ENCODE measurements at regions not wholly inside any gene's neighbourhood (a gene's known extent, or its start where the extent isn't known, plus 50 kb on each side); places are given as distances from the start of the nearest gene placed in this dataset.

- H3K27me3 ChIP-seq: no peaks in the 10 kb centered on the region
- no peak overlapping the region for H3K27ac ChIP-seq
- TF ChIP-seq POLR2A (IDR thresholded peaks at IDR 0.05) (no peak), CTCF (IDR thresholded peaks at IDR 0.05) (no peak)
- no peak overlapping the region for H3K4me3 ChIP-seq
- no peaks in the 10 kb centered on the region for H3K4me1 ChIP-seq
- WGBS, 4 donors: 47 to 66% (median 57%) methylated on average over 4 of the region's 4 CpGs
- ATAC-seq: no peak
- intact Hi-C loops (cut with DNase I): no loop called here
- no peak for DNase-seq
- H3K9me3 ChIP-seq: peaks cover 0 to 4% (median 0%) of the 10 kb centered on the region in 12 donors
- H3K36me3 ChIP-seq: no peaks in the 10 kb centered on the region
Observed at GRCh38 chr6:86357877-86358276, 579.5 kb upstream of the HTR1E start.

- Histone ChIP-seq H3K9me3 (peaks cover 0 to 4% (median 0%) of the 10 kb centered on the region in 12 donors), H3K4me1 (no peaks in the 10 kb centered on the region), H3K27me3 (no peaks in the 10 kb centered on the region), H3K4me3 (no peak overlapping the region), H3K36me3 (no peaks in the 10 kb centered on the region), H3K27ac (no peak overlapping the region)
- DNase-seq (no peak), ATAC-seq (no peak)
- intact Hi-C loops (cut with DNase I): no loop called here
- TF ChIP-seq POLR2A (IDR thresholded peaks at IDR 0.05) (no peak), CTCF (IDR thresholded peaks at IDR 0.05) (no peak)
Observed at GRCh38 chr6:86355271-86355670, 582.1 kb upstream of the HTR1E start.

GRCh38 chr6:86331919-86332318, 605.4 kb upstream of the HTR1E start:
- Histone ChIP-seq H3K4me1 (peaks cover 0 to 13% (median 0%) of the 10 kb centered on the region in 12 donors), H3K27me3 (no peaks in the 10 kb centered on the region), H3K9me3 (no peaks in the 10 kb centered on the region), H3K4me3 (no peak overlapping the region), H3K27ac (no peak overlapping the region), H3K36me3 (no peaks in the 10 kb centered on the region)
- 31 to 44% (median 39%) methylated on average over 5 of the region's 5 CpGs for WGBS, 4 donors
- DNase-seq: no peak
- ATAC-seq: no peak
- intact Hi-C loops (cut with DNase I): no loop called here
- TF ChIP-seq CTCF (IDR thresholded peaks at IDR 0.05) (no peak), POLR2A (IDR thresholded peaks at IDR 0.05) (no peak)

DNA sequence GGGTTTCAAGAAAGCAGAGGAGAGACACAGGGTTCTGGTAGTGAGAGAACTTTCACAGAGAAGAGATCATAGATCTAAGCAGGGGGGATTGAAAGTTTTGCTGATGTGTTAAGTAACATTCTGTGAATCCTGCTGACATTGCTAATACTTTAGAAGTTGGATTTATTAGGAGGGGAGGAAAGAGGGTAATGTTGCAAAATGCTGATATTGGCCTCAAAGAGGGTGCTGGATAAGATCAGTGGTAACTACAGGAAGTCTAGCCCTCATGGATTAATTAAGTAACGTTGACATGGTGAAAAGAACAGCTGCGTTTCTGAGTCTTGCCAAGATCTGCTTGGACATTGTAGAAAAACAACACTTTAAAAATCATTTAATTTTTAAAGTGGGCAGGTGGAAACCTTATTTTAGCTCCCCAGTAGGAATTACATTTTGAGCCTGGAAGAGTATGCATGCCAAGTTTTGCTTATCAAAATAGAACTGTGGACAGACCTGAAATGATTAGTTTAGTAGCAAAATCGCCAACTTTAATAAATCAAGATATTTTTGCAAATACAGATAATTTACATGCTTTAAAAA, 606.0 kb upstream of the HTR1E start:
- H3K27me3 ChIP-seq: no peaks in the 10 kb centered on the region
- H3K4me1 ChIP-seq: peaks cover 0 to 13% (median 0%) of the 10 kb centered on the region in 12 donors
- no peak for DNase-seq
- intact Hi-C loops (cut with DNase I): no loop called here
- TF ChIP-seq POLR2A (IDR thresholded peaks at IDR 0.05) (no peak), CTCF (IDR thresholded peaks at IDR 0.05) (no peak)
- H3K4me3 ChIP-seq: no peak overlapping the region
- H3K9me3 ChIP-seq: no peaks in the 10 kb centered on the region
- H3K36me3 ChIP-seq: no peaks in the 10 kb centered on the region
- no peak overlapping the region for H3K27ac ChIP-seq
- 23 to 37% (median 30%) methylated on average over 3 of the region's 3 CpGs for WGBS, 4 donors
- ATAC-seq: peak in 3 of 4 donors; percentile 28 to 47 (median 36)
